HepG2 (cell line): ENCODE measurements at regions not wholly inside any gene's neighbourhood (a gene's known extent, or its start where the extent isn't known, plus 50 kb on each side); places are given as distances from the start of the nearest gene placed in this dataset.

Experiments used
- MYC ChIP-seq: sonication (generic); formaldehyde crosslinking; IDR thresholded peaks from 2 replicates; pipeline ENCODE4 v1.9.0; 2021; ENCODE audit warnings: missing genetic modification reagents, borderline replicate concordance
- PRPF4 ChIP-seq: fragments of 200-400 bp; formaldehyde crosslinking; IDR thresholded peaks from 2 replicates; pipeline ENCODE4 v1.6.1; 2016; ENCODE audit warnings: low read length, low read depth; ENCODE audit not compliant: poor library complexity, severe bottlenecking
- RNF2 ChIP-seq: fragments of 450-650 bp; conservative IDR thresholded peaks from 2 replicates; pipeline ENCODE4 v1.6.1; 2016; ENCODE audit warnings: low read depth

DNA sequence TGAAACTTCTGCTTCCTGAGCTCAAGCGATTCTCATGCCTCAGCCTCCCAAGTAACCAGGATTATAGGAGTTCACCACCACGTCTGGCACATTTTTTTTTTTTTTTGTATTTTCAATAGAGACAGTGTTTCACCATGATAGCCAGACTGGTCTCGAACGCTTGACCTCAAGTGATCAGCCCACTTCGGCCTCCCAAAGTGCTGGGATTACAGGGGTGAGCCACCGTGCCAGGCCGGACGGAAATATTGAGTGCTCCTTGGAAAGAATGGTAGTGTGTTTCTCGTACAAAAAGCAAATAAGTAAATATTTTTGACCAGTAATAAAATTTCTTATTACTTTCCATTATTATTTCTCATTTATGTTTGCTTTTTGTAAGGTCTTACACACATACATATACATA is 1307.9 kb upstream of the CDH6 start:
- TF ChIP-seq MYC (no peak), RNF2 (no peak), PRPF4 (no peak)
